HG03460 (cell line): ENCODE measurements at regions not wholly inside any gene's neighbourhood (a gene's known extent, or its start where the extent isn't known, plus 50 kb on each side); places are given as distances from the start of the nearest gene placed in this dataset.
A peak's percentile ranks its signal among the peaks of the same experiment; 100 is the strongest.
"Not testable (repeated sequence)": the region's sequence is repeated elsewhere in the genome, so short reads cannot be mapped to it uniquely, and the experiment has no call there.

Source experiments
- ATAC-seq: cut with Tn5 transposase; IDR thresholded peaks from one replicate; pipeline ENCODE4 v1.9.1; 2021; ENCODE audit not compliant: unreplicated experiment

DNA sequence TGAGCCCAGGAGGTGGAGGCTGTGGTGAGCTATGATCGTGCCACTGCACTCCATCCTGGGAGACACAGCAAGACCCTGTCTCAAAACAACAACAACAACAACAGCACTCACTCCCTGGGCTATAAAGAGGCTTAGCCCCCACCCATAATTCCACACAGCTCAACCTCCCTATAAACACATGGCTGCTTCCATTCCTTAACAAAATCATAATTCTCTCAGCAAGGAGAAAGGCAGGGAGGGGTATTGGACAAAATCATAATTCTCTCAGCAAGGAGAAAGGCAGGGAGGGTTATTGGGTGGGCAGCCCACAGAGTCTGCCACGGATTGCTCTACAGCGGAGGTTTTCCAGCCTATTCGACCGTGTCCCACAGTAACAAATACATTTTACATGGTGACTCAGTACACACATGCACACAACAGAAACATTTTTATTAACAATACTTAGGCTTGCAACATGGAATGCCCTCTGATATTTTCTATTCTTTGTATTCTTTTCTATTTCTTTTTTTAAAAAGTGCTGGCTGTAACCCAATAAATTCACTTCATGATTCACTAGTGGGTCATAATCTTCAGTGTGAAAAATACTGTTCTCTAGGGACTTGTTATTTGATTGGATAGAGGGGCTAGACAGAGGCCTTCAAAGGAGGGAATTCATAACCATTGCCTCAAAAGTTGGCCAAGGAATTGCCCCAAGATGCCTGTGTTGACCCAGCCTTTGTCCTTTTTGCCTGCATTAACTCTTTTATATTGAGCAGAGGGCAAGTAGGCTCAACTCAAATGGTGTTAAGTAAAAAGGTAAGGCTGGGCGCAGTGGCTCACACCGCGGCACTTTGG, 50.6 kb upstream of the ZMYND8 start:
- no peak for ATAC-seq

DNA sequence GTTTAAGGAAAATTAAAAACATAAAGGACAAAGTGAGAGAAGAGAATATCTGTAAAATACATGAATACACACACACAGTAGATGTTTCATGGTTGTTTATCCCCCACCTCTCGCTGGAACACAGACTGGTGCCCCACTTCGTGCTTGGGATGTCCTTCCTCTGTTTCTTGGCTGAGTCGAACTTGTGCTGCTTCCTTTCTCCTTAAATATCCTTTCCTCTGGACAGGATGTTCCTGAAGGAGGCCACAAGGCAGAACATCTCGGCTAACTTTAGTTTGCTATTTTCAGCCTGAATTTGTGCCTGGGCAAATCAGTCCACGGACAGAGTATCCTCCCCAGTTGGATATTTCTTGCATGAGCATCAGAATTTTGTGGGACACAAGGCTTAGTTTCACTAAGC, 54.7 kb upstream of the ZMYND8 start:
- ATAC-seq: no peak

DNA sequence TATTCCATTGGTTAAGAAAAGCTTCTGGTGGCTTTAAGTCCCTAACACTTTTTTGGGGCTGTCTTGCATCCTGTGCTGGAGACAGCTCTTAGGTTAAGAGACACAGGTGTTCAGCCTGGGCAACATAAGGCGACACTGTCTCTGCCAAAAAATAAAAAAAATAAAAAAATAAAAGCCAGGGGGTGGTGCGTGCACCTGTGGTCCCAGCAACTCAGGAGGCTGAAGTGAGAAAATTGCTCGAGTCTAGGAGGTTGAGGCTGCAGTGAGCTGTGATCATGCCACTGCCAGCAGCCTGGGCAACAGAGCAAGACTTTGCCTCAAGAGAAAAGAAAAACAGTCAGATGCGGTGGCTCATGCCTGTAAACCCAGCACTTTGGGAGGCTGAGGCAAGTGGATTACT, 55.6 kb upstream of the ZMYND8 start:
- ATAC-seq: no peak

DNA sequence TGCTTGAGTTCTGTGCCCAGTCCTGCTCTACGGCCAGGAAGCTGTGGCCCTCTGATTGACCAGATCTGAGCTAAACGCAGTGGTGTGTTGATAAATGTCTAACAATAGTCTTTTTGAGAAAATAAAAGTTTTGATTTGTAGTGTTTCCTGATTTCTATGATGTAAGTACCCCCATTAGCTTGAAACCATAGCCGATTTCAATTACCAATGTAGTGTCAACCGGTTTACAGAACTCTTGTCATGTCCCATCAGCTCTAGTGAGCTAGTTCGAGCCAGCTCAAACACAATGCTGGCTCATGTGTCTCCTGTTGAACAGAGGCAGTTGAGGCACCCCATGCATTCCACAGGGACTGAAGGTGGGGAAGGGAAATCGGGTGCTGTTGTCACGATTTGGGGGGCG, 56.7 kb upstream of the ZMYND8 start:
- ATAC-seq: no peak

DNA sequence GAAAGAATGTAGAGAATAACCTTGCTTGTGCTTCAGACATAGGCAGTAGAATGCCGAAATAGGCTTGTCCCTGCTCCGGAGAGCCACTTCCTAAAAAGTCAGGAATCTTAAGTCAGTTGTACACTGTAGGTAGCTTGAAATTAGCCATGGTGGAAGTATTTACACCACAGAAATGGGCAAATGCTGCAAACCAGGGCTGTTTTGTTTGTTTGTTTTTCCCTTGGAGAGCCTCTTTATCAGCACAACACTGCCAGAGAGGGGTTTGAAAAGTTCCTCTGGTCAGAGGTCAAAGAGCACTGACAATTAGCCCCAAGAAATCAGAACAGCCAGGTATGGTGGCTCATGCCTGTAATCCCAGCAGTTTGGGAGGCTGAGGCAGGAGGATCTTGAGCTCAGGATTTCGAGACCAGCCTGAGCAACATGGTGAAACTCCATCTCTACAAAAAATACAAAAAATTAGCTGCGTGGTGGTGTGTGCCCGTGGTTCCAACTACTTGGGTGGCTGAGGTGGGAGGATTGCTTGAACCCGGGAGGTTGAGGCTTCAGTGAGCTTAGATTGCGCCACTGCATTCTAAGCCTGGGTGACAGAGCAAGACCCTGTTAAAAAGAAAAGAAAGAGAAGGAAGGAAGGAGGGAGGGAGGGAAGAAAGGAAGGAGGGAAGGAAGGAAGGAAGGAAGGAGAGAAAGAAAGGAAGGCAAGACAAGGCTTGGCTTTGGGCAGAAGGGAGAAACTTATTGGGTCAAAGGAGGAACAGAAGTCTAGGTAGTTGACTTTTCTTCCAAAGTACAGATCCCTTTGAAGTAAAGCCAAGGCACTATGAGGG, 61.0 kb upstream of the ZMYND8 start:
- ATAC-seq: no peak

DNA sequence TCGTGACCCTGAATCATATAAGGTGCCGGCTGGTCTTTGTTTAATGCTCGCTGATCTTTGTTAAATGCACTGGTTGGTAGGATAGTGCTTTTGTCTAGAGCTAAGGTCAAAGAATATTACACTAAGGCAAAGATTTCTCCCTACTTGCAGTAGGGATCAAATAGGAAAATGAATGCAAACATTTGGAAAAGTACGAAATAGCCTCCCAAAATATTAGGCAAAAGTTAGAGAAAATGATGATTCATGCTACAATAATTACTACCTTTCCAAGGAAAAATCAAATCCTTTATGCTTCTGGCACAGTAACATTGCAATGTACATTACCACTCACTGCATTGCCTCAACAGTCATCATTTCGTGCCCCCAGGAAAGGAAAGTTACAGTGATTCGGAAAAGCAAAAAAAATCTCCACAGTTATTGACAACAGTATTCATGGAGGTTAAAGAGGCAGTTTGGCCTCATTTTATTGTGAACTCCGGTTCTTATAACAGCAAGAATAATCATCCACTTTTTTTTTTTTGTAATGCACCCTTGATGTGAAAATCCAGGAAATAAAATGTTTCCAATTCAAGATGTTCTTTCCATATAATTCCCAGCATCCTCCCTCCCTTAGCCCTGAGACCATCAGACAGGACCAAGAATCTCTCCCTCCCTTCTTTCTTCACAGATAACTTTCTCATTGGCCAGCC, 61.7 kb upstream of the ZMYND8 start:
- ATAC-seq: no peak

DNA sequence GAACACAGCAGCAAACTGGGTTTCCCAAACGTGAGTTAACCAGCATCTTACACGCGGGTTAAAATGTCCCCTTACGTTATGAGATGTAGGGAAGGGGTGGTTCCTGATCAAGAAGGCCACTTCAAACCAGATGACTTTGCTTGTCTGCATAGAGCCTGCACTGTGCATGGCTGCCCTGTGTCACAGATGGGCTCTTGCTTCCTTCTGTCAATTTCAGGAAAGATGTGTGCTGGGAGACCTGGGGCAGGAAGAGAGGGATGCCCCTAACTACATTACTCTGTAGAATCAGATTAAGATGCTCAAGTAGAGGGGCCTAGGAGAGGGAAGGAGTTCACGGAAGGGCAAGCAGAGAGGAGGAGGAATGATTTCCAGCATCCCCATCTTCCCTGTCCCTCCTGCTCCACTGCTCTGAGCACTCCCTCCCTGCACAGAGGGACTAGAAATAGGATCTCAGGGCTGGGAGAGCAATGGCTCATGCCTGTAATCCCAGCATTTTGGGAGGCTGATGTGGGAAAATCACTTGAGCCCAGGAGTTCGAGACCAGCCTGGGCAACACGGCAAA, 63.5 kb upstream of the ZMYND8 start:
- no peak for ATAC-seq

DNA sequence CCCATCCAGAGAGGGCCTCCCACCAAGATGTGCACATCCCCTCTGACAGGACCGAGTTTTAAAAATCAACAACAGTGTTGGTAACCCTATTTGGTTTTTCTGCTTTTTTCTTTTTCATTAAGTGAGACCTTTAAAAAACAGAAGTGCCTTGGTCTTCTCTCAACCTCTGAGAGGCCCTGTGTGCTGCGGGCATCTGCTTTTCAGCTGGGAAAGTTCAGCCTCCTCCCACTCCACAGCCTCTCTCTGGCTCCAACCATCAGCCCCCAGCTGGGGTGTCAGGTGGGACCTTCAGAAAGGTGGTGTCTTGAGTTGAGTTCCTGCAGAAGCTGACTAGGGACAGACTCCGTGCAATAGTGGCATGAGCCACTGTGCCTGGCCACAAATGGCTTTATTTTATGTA, 64.6 kb upstream of the ZMYND8 start:
- no peak for ATAC-seq

DNA sequence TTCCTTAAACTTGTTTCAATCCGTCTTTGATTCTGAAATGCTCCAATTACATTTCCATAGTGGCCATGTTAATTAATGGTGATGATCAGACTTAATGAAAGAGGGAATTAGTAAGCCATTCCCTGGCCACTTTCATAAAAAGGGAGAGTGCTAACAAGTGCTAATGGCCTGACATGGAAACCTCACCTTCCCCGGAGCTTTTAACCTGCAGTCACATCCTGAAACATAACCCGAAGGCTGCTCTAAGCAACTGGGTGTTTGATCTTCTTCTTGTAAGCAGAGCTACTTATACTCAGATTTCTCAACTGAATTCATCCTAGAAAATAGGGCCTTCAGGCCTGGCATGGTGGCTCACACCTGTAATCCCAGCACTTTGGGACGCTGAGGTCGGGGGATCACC, 67.1 kb upstream of the ZMYND8 start:
- no peak for ATAC-seq

DNA sequence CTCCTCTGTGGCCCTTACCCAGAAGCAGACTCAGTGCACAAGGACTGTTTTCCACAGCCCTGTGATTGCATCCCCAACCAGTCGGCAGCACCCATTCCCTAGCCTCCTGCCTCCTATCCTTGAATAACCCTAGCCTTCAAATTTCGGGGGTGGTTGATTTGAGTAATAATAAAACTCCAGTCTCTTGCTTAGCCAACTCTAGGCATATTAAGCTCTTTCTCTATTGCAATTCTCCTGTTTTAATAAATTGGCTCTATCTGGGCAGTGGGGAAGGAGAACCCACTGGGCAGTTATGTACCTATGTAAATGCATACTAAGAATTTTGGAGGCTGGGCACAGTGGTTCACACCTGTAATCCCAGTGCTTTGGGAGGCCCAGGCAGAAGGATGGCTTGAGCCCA, 70.6 kb upstream of the ZMYND8 start:
- no peak for ATAC-seq

DNA sequence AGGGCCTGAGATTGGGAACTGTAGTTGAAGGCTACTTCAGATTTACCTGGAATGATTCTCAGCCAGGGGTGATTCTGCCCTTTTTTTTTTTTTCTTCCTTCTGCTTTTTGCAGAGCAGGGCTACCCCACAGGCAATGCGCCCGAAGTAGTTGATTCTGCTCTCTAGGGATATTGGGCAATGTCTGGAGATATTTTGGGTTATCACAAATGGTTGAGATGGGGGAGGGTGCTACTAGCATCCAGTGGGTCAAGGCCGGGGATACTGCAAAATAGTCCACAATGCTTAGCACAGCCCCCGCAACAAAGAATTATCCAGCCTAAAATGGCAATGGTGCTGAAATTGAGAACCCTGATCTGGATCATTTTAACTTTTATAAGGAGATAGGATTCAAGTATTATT, 71.2 kb upstream of the ZMYND8 start:
- no peak for ATAC-seq

DNA sequence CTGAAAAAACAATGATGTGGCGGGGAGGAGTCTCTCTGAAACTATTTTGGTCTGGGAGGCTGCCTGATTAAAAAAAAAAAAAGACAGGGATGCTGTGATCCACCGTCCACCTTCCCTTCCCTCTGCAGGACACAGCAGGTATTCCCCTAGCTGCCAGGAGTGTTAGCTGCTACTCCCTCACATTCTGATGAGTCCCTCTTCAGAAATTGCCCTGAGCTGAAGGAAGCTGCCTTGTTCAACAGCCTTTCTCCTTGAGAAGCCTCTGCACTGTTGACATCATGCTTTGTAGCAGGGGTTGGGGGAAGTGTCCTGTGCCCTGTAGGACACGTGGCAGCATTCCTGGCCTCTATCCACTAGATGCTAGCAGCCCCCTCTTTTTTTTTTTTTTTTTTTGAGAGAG, 71.7 kb upstream of the ZMYND8 start:
- ATAC-seq: no peak

DNA sequence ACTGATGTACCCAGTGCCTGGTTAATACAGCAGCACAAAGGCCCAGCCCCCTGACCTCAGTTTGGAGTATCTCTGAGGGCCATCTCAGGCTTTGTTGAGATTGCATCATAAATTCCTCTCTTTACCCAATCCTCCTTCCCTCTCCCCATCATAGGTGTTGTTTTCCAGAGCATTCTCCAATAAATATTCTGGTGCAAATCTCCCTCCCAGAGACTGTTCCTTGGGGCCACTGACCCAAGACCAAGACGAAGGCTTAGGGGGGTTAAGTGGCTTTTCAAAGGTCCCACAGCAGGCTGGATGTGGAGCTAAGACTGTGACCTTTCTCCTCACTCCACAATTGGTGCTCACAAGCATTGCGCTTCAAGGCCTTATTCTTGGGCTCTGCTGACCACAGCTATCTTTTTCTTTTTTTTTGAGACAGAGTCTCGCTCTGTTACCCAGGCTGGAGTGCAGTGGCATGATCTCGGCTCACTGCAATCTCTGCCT, 72.4 kb upstream of the ZMYND8 start:
- no peak for ATAC-seq

DNA sequence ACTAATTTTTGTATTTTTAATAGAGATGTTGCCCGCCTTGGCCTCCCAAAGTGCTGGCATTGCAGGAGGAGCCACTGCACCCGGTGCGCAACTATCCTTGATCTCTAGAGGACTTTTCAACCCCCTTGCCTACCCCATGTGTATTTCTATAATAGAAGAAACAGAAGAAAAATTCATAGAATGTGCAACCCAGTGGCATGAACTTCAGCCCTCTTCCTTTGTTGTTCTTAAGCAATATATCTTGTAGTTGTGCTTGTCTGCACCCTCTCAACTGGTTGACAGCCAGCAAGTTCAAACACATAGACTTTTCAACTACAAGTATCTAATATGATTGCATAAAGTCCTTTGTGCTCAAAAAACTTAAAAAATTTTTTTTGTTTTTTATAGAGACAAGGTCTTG, 72.3 kb upstream of the NCOA3 start:
- ATAC-seq: no peak

DNA sequence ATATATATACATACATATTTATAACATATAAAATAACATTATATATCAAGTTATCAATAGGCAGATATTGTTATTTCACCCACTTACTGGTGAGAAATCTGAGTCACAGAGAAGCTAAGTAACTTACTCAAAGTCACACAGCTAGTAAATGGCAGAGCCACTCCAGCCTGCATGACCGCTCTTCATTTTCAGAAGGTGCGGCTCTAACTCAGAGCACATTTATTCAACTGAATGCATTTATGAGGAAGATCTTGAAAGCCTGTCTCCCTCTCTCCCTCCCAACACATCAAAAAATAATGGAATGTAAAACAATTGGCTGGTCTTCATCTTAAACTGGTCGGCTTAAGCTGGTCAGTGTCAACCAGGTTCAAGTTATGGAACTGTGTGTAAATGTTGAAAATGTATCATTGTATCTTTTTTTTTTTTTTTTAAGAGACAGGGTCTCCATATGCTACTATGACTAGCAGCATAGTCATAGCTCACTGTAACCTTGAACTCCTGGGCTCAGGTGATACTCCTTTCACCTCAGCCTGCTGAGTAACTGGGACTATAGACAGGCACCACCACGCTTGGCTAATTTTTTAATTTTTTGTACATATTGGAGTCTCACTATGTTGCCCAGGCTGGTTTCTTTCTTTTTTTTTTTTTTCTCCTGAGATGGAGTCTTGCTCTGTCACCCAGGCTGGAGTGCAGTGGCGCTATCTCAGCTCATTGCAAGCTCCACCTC, 70.7 kb upstream of the NCOA3 start:
- ATAC-seq: no peak

DNA sequence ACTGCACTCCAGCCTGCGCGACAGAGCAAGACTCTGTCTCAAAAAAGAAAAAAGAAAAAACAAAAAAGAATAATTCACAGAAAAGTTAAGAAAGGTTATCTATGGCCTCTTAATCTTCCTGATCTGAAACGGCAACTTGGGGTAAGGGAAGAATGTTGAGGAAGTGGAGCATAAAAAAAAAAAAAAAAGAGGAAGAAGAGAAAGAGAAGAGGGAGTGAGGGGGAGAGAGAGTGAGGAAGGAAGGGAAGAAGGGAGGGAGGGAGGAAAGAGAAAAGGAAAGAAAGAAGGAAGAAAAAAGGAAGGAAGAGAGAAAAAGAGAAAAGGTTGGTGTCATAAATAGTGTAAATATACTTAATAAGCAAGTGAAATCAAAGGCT, 68.9 kb upstream of the NCOA3 start:
- no peak for ATAC-seq

DNA sequence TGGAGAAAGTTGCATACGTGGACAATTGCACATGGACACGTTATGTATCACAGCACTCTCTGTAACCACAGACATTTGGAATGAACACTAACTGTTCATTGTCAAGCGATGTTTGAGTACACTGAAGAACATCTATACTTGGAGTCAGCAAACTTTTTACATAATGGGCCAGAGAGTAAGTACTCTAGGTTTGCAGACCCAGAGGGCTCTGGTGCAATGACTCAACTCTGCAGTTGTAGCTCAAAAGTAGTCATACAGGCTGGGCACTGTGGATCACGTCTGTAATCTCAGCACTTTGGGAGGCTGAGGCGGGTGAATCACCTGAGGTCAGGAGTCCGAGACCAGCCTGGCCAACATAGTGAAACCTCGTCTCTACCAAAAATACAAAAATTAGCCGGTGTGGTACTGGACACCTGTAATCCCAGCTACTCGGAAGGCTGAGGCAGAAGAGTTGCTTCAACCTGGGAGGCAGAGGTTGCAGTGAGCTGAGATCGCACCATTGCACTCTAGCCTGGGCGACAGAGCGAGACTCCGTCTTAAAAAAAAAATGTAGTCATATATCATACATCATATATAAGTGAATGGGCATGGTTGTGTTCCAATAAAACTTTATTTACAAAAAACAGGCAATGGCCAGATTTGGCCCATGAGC, 67.4 kb upstream of the NCOA3 start:
- ATAC-seq: not testable (repeated sequence)

DNA sequence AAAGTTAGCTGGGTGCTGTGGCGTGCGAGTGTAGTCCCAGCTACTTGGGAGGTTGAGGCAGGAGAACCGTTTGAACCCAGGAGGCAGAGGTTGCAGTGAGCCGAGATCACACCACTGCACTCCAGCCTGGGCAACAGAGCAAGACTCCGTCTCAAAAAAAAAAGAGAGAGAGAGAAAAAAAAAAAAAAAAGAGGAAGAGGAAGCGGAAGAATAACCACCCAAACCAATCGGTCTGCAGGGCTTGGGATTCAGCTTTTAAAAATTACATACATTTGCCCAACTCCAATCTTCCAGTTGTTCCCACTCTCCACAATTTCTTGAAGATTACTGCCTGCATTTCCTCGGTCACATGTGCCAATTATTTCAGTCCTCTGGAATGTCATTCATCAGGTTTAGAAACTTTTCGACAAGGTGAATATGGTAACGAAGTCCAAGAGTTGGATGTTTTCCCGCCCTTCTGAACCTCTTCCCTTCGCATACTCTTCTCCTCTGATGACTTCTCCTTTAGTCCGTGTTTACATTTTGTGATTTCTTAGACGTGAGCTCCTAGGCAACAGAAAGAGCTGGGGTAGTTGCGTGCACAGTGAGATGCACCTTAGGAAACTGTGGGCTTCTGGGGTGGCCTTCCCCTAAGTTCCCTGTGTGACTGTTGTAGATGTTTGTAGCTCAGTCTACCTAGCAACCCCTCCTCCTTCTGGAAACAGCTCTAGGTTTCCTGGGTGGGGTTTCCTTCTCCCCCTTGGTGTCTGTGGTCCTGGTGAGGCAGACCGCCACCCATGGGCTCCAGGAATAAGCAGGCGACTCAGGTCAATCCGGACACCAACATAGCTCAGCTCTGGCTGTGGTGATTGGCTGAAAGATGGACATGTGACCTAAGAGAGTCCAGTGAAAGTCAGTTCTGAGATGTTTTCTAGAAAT, 63.0 kb upstream of the NCOA3 start:
- peak; percentile 47 for ATAC-seq
